ENCODE measurements at regions not wholly inside any gene's neighbourhood (a gene's known extent, or its start where the extent isn't known, plus 50 kb on each side); places are given as distances from the start of the nearest gene placed in this dataset.

DNA sequence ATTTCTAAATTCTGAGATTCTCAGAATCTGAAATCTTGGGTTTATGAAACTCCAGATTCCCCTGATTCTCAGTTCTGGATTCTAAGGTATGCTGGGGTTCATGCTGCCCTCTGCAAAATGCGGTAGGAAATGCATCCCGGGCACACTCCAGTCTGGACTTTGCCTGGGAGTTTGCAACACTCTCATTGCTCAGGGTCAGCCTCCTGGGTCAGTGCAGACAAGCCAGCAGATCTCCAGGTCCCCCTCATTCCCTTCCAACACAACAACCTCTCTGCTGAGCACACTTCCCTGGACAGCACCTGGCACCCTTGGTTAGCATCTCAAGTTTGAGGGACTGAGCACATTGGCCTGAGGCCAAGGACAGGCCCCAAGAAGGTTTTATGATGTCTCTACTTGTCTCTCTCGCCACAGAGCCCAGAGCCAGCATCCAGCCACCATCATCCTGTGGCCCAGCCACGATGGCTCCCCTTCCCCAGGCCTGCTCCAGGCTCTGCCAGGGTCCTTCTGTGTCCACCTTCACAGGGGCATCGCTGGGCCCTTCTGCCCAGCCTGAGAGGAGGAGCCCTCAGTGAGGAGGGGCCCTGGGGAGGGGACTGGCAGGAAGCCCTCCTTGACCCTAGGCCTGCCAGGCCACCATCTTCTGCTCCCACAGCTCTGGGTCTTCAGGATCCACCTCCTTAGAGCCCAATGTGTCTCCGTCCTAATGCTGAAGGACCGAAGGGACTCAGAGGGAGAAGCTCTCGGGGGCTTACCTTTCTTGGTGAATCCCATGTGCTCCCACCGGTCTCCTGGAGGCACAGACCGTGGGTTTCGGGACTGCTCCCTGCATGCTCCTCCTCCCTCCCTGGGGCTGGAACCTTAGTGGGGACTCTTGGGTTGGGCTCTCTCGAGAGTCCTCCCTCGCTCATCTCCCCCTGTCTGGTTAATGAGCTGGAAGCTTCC lies 550.7 kb downstream of the PTPRU start (continued):
- TF ChIP-seq, protein P1, sequence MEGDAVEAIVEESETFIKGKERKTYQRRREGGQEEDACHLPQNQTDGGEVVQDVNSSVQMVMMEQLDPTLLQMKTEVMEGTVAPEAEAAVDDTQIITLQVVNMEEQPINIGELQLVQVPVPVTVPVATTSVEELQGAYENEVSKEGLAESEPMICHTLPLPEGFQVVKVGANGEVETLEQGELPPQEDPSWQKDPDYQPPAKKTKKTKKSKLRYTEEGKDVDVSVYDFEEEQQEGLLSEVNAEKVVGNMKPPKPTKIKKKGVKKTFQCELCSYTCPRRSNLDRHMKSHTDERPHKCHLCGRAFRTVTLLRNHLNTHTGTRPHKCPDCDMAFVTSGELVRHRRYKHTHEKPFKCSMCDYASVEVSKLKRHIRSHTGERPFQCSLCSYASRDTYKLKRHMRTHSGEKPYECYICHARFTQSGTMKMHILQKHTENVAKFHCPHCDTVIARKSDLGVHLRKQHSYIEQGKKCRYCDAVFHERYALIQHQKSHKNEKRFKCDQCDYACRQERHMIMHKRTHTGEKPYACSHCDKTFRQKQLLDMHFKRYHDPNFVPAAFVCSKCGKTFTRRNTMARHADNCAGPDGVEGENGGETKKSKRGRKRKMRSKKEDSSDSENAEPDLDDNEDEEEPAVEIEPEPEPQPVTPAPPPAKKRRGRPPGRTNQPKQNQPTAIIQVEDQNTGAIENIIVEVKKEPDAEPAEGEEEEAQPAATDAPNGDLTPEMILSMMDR (CRISPR knock-in tag; IDR thresholded peaks at IDR 0.05): peak; percentile 28; the same call in 1 of the 2 replicates
- TF ChIP-seq RBM39 (IDR thresholded peaks at IDR 0.05; ENCODE audit: low read depth, low read length, poor library complexity, severe bottlenecking) (no peak), HNF4G (IDR thresholded peaks at IDR 0.05; ENCODE audit: borderline replicate concordance, low read depth, low read length) (peak; percentile 18; the same call in 1 of the 2 replicates), HNF4G (CRISPR knock-in tag; IDR thresholded peaks at IDR 0.05; ENCODE audit: borderline replicate concordance, low read depth) (no peak), TCF7L2 (IDR thresholded peaks at IDR 0.05; ENCODE audit: low read depth, low read length) (no peak), HCFC1 (IDR thresholded peaks at IDR 0.05; ENCODE audit: low read depth, low read length) (no peak), MBD4 (IDR thresholded peaks at IDR 0.05; ENCODE audit: borderline replicate concordance, low read length) (no peak), HNF4A (CRISPR knock-in tag; IDR thresholded peaks at IDR 0.05) (peak; percentile 69), POLR2A (IDR thresholded peaks at IDR 0.05; ENCODE audit: insufficient read depth in 1 of 2, low read depth in 2 of 2, low read length in 2 of 2) (no peak), ZBTB7A (CRISPR knock-in tag; IDR thresholded peaks at IDR 0.05) (no peak), ZNF296 (CRISPR knock-in tag; conservative IDR thresholded peaks at IDR 0.05) (no peak), ZNF558 (CRISPR knock-in tag; IDR thresholded peaks at IDR 0.05; ENCODE audit: borderline replicate concordance) (no peak), STAG1 (CRISPR knock-in tag; IDR thresholded peaks at IDR 0.05) (no peak), KAT8 (CRISPR knock-in tag; IDR thresholded peaks at IDR 0.05) (no peak), TAF1 (CRISPR knock-in tag; IDR thresholded peaks at IDR 0.05) (no peak), U2AF1 (optimal IDR thresholded peaks at IDR 0.05; ENCODE audit: low read depth, low read length) (no peak), GTF3A (CRISPR knock-in tag; conservative IDR thresholded peaks at IDR 0.05) (no peak), SETDB1 (CRISPR knock-in tag; IDR thresholded peaks at IDR 0.05; ENCODE audit: borderline replicate concordance) (no peak), ZNF564 (CRISPR knock-in tag; IDR thresholded peaks at IDR 0.05) (no peak)
- TF ChIP-seq, protein P2, sequence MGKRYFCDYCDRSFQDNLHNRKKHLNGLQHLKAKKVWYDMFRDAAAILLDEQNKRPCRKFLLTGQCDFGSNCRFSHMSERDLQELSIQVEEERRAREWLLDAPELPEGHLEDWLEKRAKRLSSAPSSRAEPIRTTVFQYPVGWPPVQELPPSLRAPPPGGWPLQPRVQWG (CRISPR knock-in tag; IDR thresholded peaks at IDR 0.05; ENCODE audit: borderline replicate concordance, low read depth): no peak
- TF ChIP-seq, protein P3, sequence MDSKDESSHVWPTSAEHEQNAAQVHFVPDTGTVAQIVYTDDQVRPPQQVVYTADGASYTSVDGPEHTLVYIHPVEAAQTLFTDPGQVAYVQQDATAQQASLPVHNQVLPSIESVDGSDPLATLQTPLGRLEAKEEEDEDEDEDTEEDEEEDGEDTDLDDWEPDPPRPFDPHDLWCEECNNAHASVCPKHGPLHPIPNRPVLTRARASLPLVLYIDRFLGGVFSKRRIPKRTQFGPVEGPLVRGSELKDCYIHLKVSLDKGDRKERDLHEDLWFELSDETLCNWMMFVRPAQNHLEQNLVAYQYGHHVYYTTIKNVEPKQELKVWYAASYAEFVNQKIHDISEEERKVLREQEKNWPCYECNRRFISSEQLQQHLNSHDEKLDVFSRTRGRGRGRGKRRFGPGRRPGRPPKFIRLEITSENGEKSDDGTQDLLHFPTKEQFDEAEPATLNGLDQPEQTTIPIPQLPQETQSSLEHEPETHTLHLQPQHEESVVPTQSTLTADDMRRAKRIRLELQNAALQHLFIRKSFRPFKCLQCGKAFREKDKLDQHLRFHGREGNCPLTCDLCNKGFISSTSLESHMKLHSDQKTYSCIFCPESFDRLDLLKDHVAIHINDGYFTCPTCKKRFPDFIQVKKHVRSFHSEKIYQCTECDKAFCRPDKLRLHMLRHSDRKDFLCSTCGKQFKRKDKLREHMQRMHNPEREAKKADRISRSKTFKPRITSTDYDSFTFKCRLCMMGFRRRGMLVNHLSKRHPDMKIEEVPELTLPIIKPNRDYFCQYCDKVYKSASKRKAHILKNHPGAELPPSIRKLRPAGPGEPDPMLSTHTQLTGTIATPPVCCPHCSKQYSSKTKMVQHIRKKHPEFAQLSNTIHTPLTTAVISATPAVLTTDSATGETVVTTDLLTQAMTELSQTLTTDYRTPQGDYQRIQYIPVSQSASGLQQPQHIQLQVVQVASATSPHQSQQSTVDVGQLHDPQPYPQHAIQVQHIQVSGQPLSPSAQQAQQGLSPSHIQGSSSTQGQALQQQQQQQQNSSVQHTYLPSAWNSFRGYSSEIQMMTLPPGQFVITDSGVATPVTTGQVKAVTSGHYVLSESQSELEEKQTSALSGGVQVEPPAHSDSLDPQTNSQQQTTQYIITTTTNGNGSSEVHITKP (CRISPR knock-in tag; IDR thresholded peaks at IDR 0.05; ENCODE audit: low read depth): no peak
- TF ChIP-seq, protein P4, sequence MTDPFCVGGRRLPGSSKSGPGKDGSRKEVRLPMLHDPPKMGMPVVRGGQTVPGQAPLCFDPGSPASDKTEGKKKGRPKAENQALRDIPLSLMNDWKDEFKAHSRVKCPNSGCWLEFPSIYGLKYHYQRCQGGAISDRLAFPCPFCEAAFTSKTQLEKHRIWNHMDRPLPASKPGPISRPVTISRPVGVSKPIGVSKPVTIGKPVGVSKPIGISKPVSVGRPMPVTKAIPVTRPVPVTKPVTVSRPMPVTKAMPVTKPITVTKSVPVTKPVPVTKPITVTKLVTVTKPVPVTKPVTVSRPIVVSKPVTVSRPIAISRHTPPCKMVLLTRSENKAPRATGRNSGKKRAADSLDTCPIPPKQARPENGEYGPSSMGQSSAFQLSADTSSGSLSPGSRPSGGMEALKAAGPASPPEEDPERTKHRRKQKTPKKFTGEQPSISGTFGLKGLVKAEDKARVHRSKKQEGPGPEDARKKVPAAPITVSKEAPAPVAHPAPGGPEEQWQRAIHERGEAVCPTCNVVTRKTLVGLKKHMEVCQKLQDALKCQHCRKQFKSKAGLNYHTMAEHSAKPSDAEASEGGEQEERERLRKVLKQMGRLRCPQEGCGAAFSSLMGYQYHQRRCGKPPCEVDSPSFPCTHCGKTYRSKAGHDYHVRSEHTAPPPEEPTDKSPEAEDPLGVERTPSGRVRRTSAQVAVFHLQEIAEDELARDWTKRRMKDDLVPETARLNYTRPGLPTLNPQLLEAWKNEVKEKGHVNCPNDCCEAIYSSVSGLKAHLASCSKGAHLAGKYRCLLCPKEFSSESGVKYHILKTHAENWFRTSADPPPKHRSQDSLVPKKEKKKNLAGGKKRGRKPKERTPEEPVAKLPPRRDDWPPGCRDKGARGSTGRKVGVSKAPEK (CRISPR knock-in tag; IDR thresholded peaks at IDR 0.05; ENCODE audit: borderline replicate concordance): no peak
